ENCODE measurements at regions not wholly inside any gene's neighbourhood (a gene's known extent, or its start where the extent isn't known, plus 50 kb on each side); places are given as distances from the start of the nearest gene placed in this dataset.

DNA sequence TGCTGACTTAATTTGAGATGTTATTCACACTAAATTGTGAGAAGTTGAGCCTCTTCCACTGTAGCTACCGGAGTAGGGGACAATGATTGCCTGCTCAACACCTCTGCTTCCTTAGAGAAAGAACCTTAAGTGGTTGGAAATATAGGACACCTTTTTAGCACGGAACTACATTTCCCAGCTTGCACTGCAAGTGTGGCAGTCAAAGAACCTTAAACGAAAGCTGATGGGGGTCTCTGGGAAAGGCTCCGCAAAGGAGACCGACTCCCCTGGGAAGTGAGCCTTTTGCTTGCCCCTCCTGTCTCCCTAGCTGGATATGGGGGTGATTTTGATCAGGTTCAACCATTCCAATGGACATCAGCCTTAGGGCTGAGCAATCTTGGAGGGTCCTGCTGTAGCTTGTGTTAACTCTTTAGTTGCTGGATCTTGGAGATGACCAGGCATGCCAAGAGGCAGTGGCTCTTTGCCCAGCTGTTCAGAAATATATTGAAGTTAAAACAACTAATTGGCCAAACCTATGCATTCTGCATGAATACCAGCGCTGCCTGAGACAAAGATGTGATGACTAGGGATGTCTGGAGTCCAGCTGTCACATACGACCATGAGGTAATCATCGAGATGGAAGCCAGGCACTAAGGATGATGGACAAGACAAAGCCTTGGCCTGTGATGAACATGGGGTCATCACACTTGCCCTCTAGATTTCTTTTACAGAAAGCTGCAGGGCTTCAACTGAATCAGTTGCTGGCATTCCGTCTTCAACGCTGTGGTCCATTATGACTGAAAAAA lies 286.5 kb downstream of the FOXO1 start:
- WGBS, 2 donors, result 73 to 76% methylated on average over 10 of the region's 10 CpGs
- Histone ChIP-seq H3K4me3 (no peak overlapping the region), H3K36me3 (no peaks in the 10 kb centered on the region), H3K27ac (no peak overlapping the region), H3K4me1 (no peaks in the 10 kb centered on the region), H3K9me3 (no peaks in the 10 kb centered on the region), H3K27me3 (no peaks in the 10 kb centered on the region)
- intact Hi-C loops (cut with DNase I), result no loop called here
- ATAC-seq, result no peak
- FAIRE-seq, result no peak
- TF ChIP-seq, protein P1, sequence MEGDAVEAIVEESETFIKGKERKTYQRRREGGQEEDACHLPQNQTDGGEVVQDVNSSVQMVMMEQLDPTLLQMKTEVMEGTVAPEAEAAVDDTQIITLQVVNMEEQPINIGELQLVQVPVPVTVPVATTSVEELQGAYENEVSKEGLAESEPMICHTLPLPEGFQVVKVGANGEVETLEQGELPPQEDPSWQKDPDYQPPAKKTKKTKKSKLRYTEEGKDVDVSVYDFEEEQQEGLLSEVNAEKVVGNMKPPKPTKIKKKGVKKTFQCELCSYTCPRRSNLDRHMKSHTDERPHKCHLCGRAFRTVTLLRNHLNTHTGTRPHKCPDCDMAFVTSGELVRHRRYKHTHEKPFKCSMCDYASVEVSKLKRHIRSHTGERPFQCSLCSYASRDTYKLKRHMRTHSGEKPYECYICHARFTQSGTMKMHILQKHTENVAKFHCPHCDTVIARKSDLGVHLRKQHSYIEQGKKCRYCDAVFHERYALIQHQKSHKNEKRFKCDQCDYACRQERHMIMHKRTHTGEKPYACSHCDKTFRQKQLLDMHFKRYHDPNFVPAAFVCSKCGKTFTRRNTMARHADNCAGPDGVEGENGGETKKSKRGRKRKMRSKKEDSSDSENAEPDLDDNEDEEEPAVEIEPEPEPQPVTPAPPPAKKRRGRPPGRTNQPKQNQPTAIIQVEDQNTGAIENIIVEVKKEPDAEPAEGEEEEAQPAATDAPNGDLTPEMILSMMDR (IDR thresholded peaks at IDR 0.05), result no peak
- no peak for DNase-seq

DNA sequence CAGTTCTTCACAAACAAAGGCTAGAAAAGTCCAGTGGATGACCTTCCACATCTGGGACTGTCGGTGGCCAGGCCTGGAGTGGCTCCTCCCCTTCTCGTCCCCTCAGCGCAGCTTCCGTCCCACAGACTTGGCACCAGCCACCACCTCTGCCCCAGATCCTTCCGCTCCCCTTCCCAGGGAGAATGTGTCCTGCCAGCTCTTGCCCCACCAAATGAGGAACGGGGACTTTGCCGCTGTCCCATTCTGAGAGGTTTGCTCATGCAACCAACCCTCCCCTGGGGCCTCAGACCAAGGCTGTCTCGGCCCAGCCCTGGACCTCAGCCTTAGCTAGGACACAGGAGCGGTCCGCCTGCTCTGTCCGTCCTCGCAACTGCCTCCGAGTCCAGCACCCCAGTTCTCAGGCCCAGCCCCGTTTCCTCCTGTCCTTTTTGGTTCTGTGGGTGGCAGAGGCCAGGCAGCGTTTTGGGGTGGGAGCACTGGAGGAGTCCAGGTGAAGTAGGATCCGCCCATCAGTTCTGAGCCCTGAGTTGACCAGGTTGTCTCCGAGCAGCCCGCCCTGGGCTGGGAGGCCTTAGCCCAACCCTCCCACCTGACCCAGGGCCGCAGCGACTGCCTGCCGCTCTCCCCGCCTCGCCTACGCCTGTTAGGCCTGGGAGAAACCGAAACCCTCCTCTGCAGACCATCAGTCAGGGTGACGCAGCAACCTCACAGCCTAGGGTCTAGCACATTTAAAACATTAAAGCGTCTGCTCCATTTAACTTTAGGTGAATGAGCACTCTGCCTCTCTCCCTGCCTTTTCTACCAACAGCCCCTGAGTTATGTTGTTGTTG lies 284.3 kb downstream of the FOXO1 start:
- DNase-seq (no peak), ATAC-seq (peak in 1 of 4 donors; percentile 46), FAIRE-seq (no peak)
- no peaks in the 10 kb centered on the region for H3K4me1 ChIP-seq
- H3K4me3 ChIP-seq, result no peak overlapping the region
- intact Hi-C loops (cut with DNase I), result no loop called here
- H3K27ac ChIP-seq, result no peak overlapping the region
- no peaks in the 10 kb centered on the region for H3K36me3 ChIP-seq
- no peaks in the 10 kb centered on the region for H3K9me3 ChIP-seq
- no peaks in the 10 kb centered on the region for H3K27me3 ChIP-seq
- WGBS, 2 donors, result 95 to 96% methylated on average over 26 to 27 of the region's 27 CpGs
- TF ChIP-seq, protein P1 (IDR thresholded peaks at IDR 0.05), result no peak

GRCh38 chr13:40383132-40383531 lies 283.3 kb downstream of the FOXO1 start:
- FAIRE-seq (no peak), ATAC-seq (no peak), DNase-seq (no peak)
- Histone ChIP-seq H3K27me3 (no peaks in the 10 kb centered on the region), H3K27ac (no peak overlapping the region), H3K4me1 (no peaks in the 10 kb centered on the region), H3K9me3 (no peaks in the 10 kb centered on the region), H3K36me3 (no peaks in the 10 kb centered on the region), H3K4me3 (no peak overlapping the region)
- intact Hi-C loops (cut with DNase I), result no loop called here
- TF ChIP-seq, protein P1 (IDR thresholded peaks at IDR 0.05), result no peak
- 74 to 81% methylated on average over 7 of the region's 7 CpGs for WGBS, 2 donors

- TF ChIP-seq, protein P1 (IDR thresholded peaks at IDR 0.05), result no peak
- Histone ChIP-seq H3K36me3 (no peaks in the 10 kb centered on the region), H3K4me3 (no peak overlapping the region), H3K9me3 (no peaks in the 10 kb centered on the region), H3K27ac (no peak overlapping the region), H3K4me1 (no peaks in the 10 kb centered on the region), H3K27me3 (no peaks in the 10 kb centered on the region)
- no peak for DNase-seq
- 79 to 82% methylated on average over 4 of the region's 4 CpGs for WGBS, 2 donors
- no peak for FAIRE-seq
- intact Hi-C loops (cut with DNase I), result no loop called here
- ATAC-seq, result no peak
These were observed 282.6 kb downstream of the FOXO1 start for GRCh38 chr13:40383885-40384284.

All from pancreas (tissue), 10 donors.